NOMO-1 treated with dmso at 0.1 percent for 144 hours (cell line): ENCODE measurements at regions not wholly inside any gene's neighbourhood (a gene's known extent, or its start where the extent isn't known, plus 50 kb on each side); places are given as distances from the start of the nearest gene placed in this dataset.

Experiments
- DNase-seq: peaks from one replicate; lab custom pipeline; 2025; ENCODE audit not compliant: unreplicated experiment; lab: John Stamatoyannopoulos, UW

DNA sequence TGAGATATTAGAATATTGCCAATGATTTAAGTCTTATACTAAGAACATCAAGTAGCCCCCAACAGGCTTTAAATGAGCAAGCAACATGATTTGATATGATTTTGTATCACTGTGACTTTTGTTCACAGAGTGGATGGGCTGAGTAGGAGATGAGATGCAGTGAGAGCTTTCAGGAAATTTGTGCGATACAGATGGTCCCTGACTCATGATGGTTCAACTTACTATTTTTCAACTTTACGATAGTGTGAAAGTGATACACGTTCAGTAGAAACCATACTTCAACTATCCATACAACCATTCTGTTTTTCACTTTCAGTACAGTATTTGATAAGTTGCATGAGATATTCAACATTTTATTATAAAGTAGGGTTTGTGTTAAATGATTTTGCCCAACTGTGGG is 78.7 kb upstream of the NWD2 start:
- no peak for DNase-seq

DNA sequence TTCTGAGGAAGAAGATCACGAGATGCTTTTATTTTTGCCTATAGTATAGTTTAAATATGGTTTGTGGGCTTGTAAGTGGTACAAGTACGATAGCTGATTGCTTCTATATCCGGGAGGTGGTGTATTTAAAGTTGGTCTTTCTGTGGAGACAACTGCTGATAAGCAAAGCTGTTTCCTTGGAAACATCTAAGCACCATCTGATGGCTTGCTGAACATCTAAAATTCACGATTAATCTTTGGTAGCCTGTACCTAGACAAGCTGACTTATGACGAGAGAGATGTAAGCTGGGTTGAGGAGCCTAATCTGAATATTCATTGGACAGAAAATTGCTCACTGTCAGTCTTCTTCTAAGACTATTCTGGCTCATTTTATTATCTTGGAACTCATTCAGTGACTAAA is 74.6 kb upstream of the NWD2 start:
- no peak for DNase-seq

DNA sequence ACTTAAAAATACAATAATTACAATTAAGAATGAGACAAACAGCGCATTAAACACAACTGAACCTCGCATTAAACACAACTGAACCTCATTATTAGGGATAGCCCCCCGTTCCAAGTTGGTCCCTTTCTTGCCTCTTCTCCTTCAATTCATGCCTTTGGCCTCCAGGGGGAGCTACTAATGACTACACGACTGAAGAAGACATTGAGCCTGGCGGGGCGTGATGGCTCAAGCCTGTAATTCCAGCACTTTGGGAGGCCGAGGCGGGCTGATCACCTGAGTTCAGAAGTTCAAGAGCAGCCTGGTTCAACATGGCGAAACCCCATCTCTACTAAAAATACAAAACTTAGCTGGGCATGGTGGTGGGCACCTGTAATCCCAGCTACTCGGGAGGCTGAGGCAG is 56.4 kb upstream of the NWD2 start:
- DNase-seq, result no peak
